ENCODE measurements at regions not wholly inside any gene's neighbourhood (a gene's known extent, or its start where the extent isn't known, plus 50 kb on each side); places are given as distances from the start of the nearest gene placed in this dataset.
A peak's percentile ranks its signal among the peaks of the same experiment; 100 is the strongest.

DNA sequence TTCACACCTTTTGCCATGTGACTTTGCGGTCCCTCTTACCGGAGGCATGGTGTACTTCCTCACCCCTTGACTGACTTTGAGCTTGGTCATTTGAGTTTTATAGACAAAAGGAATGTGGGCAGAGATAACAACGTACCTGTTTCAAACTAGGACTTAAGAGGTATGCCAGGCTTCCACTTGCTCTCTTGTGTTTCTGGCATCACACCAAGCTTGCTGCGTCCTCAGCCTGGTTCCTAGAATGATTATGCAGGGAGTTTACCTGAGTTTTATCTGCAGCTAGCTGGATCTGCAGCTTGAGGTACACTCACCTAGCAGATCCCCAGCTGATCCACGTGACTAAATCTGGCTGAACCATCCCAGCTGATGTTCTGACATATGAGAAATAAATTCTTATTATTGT is 66.2 kb downstream of the PLK2 start:
- Mint-ChIP-seq H3K27ac (no peak overlapping the region), H3K9me3 (ENCODE audit: low read depth) (peaks cover 4% of the 10 kb centered on the region), H3K4me3 (ENCODE audit: low read depth) (no peak overlapping the region), H3K36me3 (ENCODE audit: insufficient read depth) (no peaks in the 10 kb centered on the region), H3K27me3 (no peaks in the 10 kb centered on the region), H3K4me1 (ENCODE audit: low read depth) (no peaks in the 10 kb centered on the region)
- no peak for DNase-seq (ENCODE audit: low spot score, unreplicated experiment)
- TF ChIP-seq, protein P1, sequence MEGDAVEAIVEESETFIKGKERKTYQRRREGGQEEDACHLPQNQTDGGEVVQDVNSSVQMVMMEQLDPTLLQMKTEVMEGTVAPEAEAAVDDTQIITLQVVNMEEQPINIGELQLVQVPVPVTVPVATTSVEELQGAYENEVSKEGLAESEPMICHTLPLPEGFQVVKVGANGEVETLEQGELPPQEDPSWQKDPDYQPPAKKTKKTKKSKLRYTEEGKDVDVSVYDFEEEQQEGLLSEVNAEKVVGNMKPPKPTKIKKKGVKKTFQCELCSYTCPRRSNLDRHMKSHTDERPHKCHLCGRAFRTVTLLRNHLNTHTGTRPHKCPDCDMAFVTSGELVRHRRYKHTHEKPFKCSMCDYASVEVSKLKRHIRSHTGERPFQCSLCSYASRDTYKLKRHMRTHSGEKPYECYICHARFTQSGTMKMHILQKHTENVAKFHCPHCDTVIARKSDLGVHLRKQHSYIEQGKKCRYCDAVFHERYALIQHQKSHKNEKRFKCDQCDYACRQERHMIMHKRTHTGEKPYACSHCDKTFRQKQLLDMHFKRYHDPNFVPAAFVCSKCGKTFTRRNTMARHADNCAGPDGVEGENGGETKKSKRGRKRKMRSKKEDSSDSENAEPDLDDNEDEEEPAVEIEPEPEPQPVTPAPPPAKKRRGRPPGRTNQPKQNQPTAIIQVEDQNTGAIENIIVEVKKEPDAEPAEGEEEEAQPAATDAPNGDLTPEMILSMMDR (IDR thresholded peaks at IDR 0.05; ENCODE audit: unreplicated experiment) = no peak

DNA sequence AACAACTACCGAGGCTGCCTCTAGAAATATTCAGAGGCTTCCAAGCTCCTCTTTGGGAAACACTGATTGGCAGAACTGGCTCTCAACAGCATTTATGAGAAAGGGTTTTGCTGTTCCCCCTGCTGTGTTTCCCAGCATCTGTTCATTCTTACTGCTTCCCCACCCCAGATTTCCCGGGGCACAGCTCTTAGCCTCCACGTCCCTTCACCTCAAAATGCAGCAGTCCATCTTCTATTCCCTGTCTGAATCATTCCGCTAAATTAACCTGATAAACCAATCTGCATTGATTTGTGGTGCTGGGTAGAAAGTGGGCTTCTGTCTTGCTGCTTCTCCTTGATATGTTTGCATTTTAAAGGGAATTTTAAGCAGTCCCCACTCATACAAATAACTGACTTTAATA is 67.4 kb downstream of the PLK2 start:
- Mint-ChIP-seq H3K36me3 (ENCODE audit: insufficient read depth) (no peaks in the 10 kb centered on the region), H3K9me3 (ENCODE audit: low read depth) (peaks cover 4% of the 10 kb centered on the region), H3K27me3 (no peaks in the 10 kb centered on the region), H3K4me1 (ENCODE audit: low read depth) (no peaks in the 10 kb centered on the region), H3K27ac (peak overlapping the region; percentile 56), H3K4me3 (ENCODE audit: low read depth) (no peak overlapping the region)
- no peak for DNase-seq (ENCODE audit: low spot score, unreplicated experiment)
- TF ChIP-seq, protein P1 (IDR thresholded peaks at IDR 0.05; ENCODE audit: unreplicated experiment) = no peak

DNA sequence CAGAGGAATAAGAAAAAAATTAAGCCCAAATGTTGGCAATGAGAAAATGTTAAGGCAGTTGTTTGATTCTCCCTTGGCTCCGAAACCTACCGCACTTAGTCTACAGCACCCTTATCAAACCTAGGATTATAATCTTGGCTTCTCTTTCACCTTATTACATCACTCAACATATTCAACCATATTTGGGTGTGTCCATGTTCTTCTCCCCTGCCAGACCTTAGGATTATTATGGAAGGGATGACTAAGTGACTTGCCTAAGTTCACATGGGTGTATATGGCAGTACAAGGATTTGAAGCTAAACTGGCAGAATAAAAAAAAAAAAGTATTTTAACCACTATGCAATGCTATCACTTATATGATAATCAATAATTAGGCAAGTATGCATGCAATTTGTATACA is 76.4 kb downstream of the PLK2 start:
- Mint-ChIP-seq H3K4me1 (ENCODE audit: low read depth) (no peaks in the 10 kb centered on the region), H3K27ac (no peak overlapping the region), H3K9me3 (ENCODE audit: low read depth) (peaks cover 22% of the 10 kb centered on the region), H3K36me3 (ENCODE audit: insufficient read depth) (peaks cover 5% of the 10 kb centered on the region), H3K4me3 (ENCODE audit: low read depth) (no peak overlapping the region), H3K27me3 (no peaks in the 10 kb centered on the region)
- DNase-seq (ENCODE audit: low spot score, unreplicated experiment) = no peak
- TF ChIP-seq, protein P1 (IDR thresholded peaks at IDR 0.05; ENCODE audit: unreplicated experiment) = no peak

- TF ChIP-seq, protein P1 (IDR thresholded peaks at IDR 0.05; ENCODE audit: unreplicated experiment) = no peak
- DNase-seq (ENCODE audit: low spot score, unreplicated experiment) = no peak
- H3K27me3 Mint-ChIP-seq = no peaks in the 10 kb centered on the region
- peaks cover 5% of the 10 kb centered on the region for H3K36me3 Mint-ChIP-seq (ENCODE audit: insufficient read depth)
- H3K9me3 Mint-ChIP-seq (ENCODE audit: low read depth) = peaks cover 27% of the 10 kb centered on the region
- no peak overlapping the region for H3K27ac Mint-ChIP-seq
- H3K4me1 Mint-ChIP-seq (ENCODE audit: low read depth) = no peaks in the 10 kb centered on the region
- no peak overlapping the region for H3K4me3 Mint-ChIP-seq (ENCODE audit: low read depth)
Observed at GRCh38 chr5:58382131-58382534, 77.8 kb downstream of the PLK2 start.

GRCh38 chr5:58381566-58381965 is 78.3 kb downstream of the PLK2 start:
- Mint-ChIP-seq H3K27ac (no peak overlapping the region), H3K9me3 (ENCODE audit: low read depth) (peaks cover 27% of the 10 kb centered on the region), H3K36me3 (ENCODE audit: insufficient read depth) (peaks cover 5% of the 10 kb centered on the region), H3K27me3 (no peaks in the 10 kb centered on the region), H3K4me3 (ENCODE audit: low read depth) (no peak overlapping the region), H3K4me1 (ENCODE audit: low read depth) (no peaks in the 10 kb centered on the region)
- TF ChIP-seq, protein P1 (IDR thresholded peaks at IDR 0.05; ENCODE audit: unreplicated experiment) = no peak
- DNase-seq (ENCODE audit: low spot score, unreplicated experiment) = no peak
